H1 (cell line): ENCODE measurements at regions not wholly inside any gene's neighbourhood (a gene's known extent, or its start where the extent isn't known, plus 50 kb on each side); places are given as distances from the start of the nearest gene placed in this dataset.

ENCODE experiments used
- CTCF ChIA-PET: fragments of 300-600 bp; sonication (Branson Sonifier 250); formaldehyde crosslinking; loops from one replicate; lab custom pipeline; 2021; ENCODE audit not compliant: partially characterized antibody; lab: Charles Lee
- POLR2A ChIA-PET: fragments of 300-600 bp; sonication (Branson Sonifier 250); formaldehyde crosslinking; loops from one replicate; lab custom pipeline; 2021; ENCODE audit warnings: inconsistent platforms; ENCODE audit not compliant: partially characterized antibody; lab: Charles Lee
- DNase-seq, 2 experiments: peaks; one replicate each; pipeline versions ENCODE4 v3.0.0 to v3.0.0-alpha.2; 2010 to 2022; ENCODE audit warnings: low spot score in 2 of 2, low read depth in 1 of 2, mixed read lengths in 1 of 2
- FAIRE-seq: peaks from 2 replicates; lab custom pipeline; 2011; peaks lifted over from hg19 to GRCh38; lab: Jason Lieb, UNC
- H2AFZ ChIP-seq: 2 replicates; pipeline ENCODE4 v1.8.1; 2012; ENCODE audit warnings: low read length, inconsistent platforms
- H2AK5ac ChIP-seq: 2 replicates; pipeline ENCODE4 v1.6.1; 2013; ENCODE audit warnings: low read depth, low read length
- H2BK120ac ChIP-seq: replicated peaks from 2 replicates; pipeline ENCODE3; 2013; ENCODE audit warnings: low read depth, low read length, inconsistent platforms
- H2BK12ac ChIP-seq: 2 replicates; pipeline ENCODE4 v1.6.1; 2013; ENCODE audit warnings: low read depth, low read length
- H2BK15ac ChIP-seq: 2 replicates; pipeline ENCODE4 v1.6.1; 2013; ENCODE audit warnings: low read length
- H2BK20ac ChIP-seq: 2 replicates; pipeline ENCODE4 v1.6.1; 2013; ENCODE audit warnings: low read length
- H2BK5ac ChIP-seq: 2 replicates; pipeline ENCODE4 v1.6.1; 2013; ENCODE audit warnings: low read depth, low read length
- H3K14ac ChIP-seq: 2 replicates; pipeline ENCODE4 v1.6.1; 2013; ENCODE audit warnings: inconsistent platforms; ENCODE audit not compliant: insufficient read length
- H3K18ac ChIP-seq: 2 replicates; pipeline ENCODE4 v1.6.1; 2013; ENCODE audit warnings: low read length; ENCODE audit errors: extremely low read depth
- H3K23ac ChIP-seq: 2 replicates; pipeline ENCODE4 v1.6.1; 2013; ENCODE audit warnings: inconsistent platforms; ENCODE audit not compliant: insufficient read length
- H3K23me2 ChIP-seq: 2 replicates; pipeline ENCODE4 v1.6.1; 2013; ENCODE audit warnings: low read depth, low read length
- H3K27ac ChIP-seq: 2 replicates; pipeline ENCODE4 v1.6.1; 2011; ENCODE audit warnings: low read depth, low read length, inconsistent platforms
- H3K27me3 ChIP-seq, 4 experiments: replicated peaks in 1 of 4; 1 replicate in 1 of 4; 2 replicates in 3 of 4; pipeline versions ENCODE4 v1.6.1 to v1.8.1; 2011 to 2013; ENCODE audit warnings: low read length in 3 of 4, mild to moderate bottlenecking in 3 of 4, inconsistent platforms in 2 of 4, mixed read lengths in 2 of 4, moderate library complexity in 1 of 4; ENCODE audit not compliant: control insufficient read depth in 3 of 4, insufficient read depth in 3 of 4; ENCODE audit errors: extremely low read depth in 1 of 4
- H3K36me3 ChIP-seq, 4 experiments: 2 replicates each; pipeline versions ENCODE4 v1.6.1 to v1.8.1; 2011 to 2013; ENCODE audit warnings: mild to moderate bottlenecking in 4 of 4, low read length in 3 of 4, moderate library complexity in 2 of 4, control low read depth in 1 of 4, inconsistent platforms in 1 of 4; ENCODE audit not compliant: insufficient read depth in 4 of 4, control insufficient read depth in 2 of 4
- H3K4ac ChIP-seq: replicated peaks from 2 replicates; pipeline ENCODE3; 2013; ENCODE audit warnings: low read length, low read depth, mixed read lengths, inconsistent platforms; ENCODE audit not compliant: insufficient read length
- H3K4me1 ChIP-seq, 4 experiments: replicated peaks in 1 of 4; 1 replicate in 1 of 4; 2 replicates in 3 of 4; pipeline versions ENCODE4 v1.6.1 to v1.8.1; 2011 to 2013; ENCODE audit warnings: low read length in 3 of 4, inconsistent platforms in 2 of 4, mixed read lengths in 1 of 4; ENCODE audit not compliant: insufficient read depth in 4 of 4, control insufficient read depth in 3 of 4
- H3K4me2 ChIP-seq, 2 experiments: 2 replicates each; pipeline versions ENCODE4 v1.6.1 to v1.8.1; 2011 to 2013; ENCODE audit warnings: low read depth in 2 of 2, low read length in 2 of 2, control low read depth in 1 of 2, inconsistent platforms in 1 of 2, mild to moderate bottlenecking in 1 of 2; ENCODE audit not compliant: insufficient read depth in 1 of 2
- H3K4me3 ChIP-seq, 4 experiments: fragments of 200-600, 300-600 bp in 1 of 4; sonication (generic), shearing (Covaris generic), sonication (Bioruptor Twin) in 1 of 4; 2 replicates each; pipeline versions ENCODE4 v1.5.1 to v1.8.1; 2011 to 2016; ENCODE audit warnings: low read length in 4 of 4, low read depth in 3 of 4, control low read depth in 2 of 4, inconsistent platforms in 2 of 4, mild to moderate bottlenecking in 2 of 4, mixed read lengths in 1 of 4, moderate library complexity in 1 of 4; ENCODE audit not compliant: insufficient read depth in 2 of 4; ENCODE audit errors: extremely low read depth in 1 of 4
- H3K56ac ChIP-seq: replicated peaks from 2 replicates; pipeline ENCODE3; 2013; ENCODE audit warnings: low read depth, mild to moderate bottlenecking, mixed read lengths, low read length, inconsistent platforms; ENCODE audit not compliant: insufficient read length
- H3K79me1 ChIP-seq: 2 replicates; pipeline ENCODE4 v1.6.1; 2013; ENCODE audit warnings: low read depth, low read length, control low read depth
- H3K79me2 ChIP-seq, 2 experiments: 2 replicates each; pipeline versions ENCODE4 v1.6.1 to v1.8.1; 2012 to 2013; ENCODE audit warnings: low read length in 2 of 2, mild to moderate bottlenecking in 2 of 2, inconsistent platforms in 1 of 2; ENCODE audit not compliant: insufficient read depth in 2 of 2, control insufficient read depth in 1 of 2
- H3K9ac ChIP-seq, 4 experiments: replicated peaks in 1 of 4; 1 replicate in 1 of 4; 2 replicates in 3 of 4; pipeline versions ENCODE4 v1.6.1 to v1.8.1; 2011 to 2013; ENCODE audit warnings: low read depth in 3 of 4, low read length in 3 of 4, control low read depth in 2 of 4, mild to moderate bottlenecking in 2 of 4, moderate library complexity in 2 of 4, inconsistent platforms in 1 of 4; ENCODE audit errors: extremely low read depth in 1 of 4
- H3K9me3 ChIP-seq, 2 experiments: 2 replicates each; pipeline versions ENCODE4 v1.6.1 to v1.8.1; 2012 to 2013; ENCODE audit warnings: mild to moderate bottlenecking in 2 of 2, moderate library complexity in 2 of 2, control low read depth in 1 of 2, inconsistent platforms in 1 of 2, low read depth in 1 of 2, low read length in 1 of 2, mixed read lengths in 1 of 2; ENCODE audit not compliant: insufficient read depth in 2 of 2
- H4K20me1 ChIP-seq, 2 experiments: replicated peaks in 1 of 2; 2 replicates each; pipeline versions ENCODE3 to v1.8.1; 2011 to 2013; ENCODE audit warnings: inconsistent platforms in 2 of 2, low read length in 2 of 2, mild to moderate bottlenecking in 1 of 2; ENCODE audit not compliant: insufficient read depth in 2 of 2, control insufficient read depth in 1 of 2
- H4K5ac ChIP-seq: 2 replicates; pipeline ENCODE4 v1.6.1; 2013; ENCODE audit warnings: low read length, low read depth, mixed read lengths, inconsistent platforms; ENCODE audit not compliant: insufficient read length
- H4K8ac ChIP-seq: 2 replicates; pipeline ENCODE4 v1.8.0; 2013; ENCODE audit warnings: mild to moderate bottlenecking, moderate library complexity, low read length, inconsistent platforms; ENCODE audit not compliant: insufficient read depth; ENCODE audit errors: extremely low read depth
- H4K91ac ChIP-seq: replicated peaks from 2 replicates; pipeline ENCODE3; 2013; ENCODE audit warnings: low read length, mixed read lengths, inconsistent platforms; ENCODE audit not compliant: insufficient read length
- CBX8 ChIP-seq: fragments of 300-800, 300-1000 bp; sonication (generic); IDR thresholded peaks from 2 replicates; pipeline ENCODE4 v1.7.1; 2016; ENCODE audit warnings: low read depth, low read length, borderline replicate concordance
- CHD2 ChIP-seq: IDR thresholded peaks from 2 replicates; pipeline ENCODE4 v1.6.1; 2012; ENCODE audit warnings: low read length, improper control_type of control experiment
- EZH2 ChIP-seq: fragments of 200-600 bp; sonication (generic); IDR thresholded peaks from 2 replicates; pipeline ENCODE4 v1.7.1; 2012; ENCODE audit warnings: low read depth, mild to moderate bottlenecking, moderate library complexity, low read length, inconsistent platforms; ENCODE audit not compliant: severe bottlenecking
- GTF2F1 ChIP-seq: IDR thresholded peaks from 2 replicates; pipeline ENCODE4 v1.6.1; 2012; ENCODE audit warnings: low read depth, low read length, improper control_type of control experiment, borderline replicate concordance
- HDAC2 ChIP-seq, 2 experiments: fragments of 300-600 bp in 1 of 2; sonication (generic) in 1 of 2; IDR thresholded peaks; 2 replicates each; pipeline ENCODE4 v1.6.1; 2011 to 2012; ENCODE audit warnings: low read depth in 2 of 2, low read length in 2 of 2, mild to moderate bottlenecking in 2 of 2, moderate library complexity in 2 of 2, borderline replicate concordance in 1 of 2, inconsistent platforms in 1 of 2
- HDAC6 ChIP-seq: IDR thresholded peaks from one replicate; pipeline ENCODE4 v1.7.1; 2012; ENCODE audit warnings: low read depth, mild to moderate bottlenecking, inconsistent platforms, low read length, moderate library complexity
- KDM4A ChIP-seq: IDR thresholded peaks from one replicate; pipeline ENCODE4 v1.7.1; 2012; ENCODE audit warnings: low read depth, mild to moderate bottlenecking, moderate library complexity, low read length, inconsistent platforms; ENCODE audit not compliant: severe bottlenecking
- POLR2A ChIP-seq, 2 experiments: IDR thresholded peaks; 1 replicate in 1 of 2; 2 replicates in 1 of 2; pipeline ENCODE4 v1.6.1; 2011; ENCODE audit warnings: low read depth in 2 of 2, low read length in 2 of 2, mild to moderate bottlenecking in 2 of 2; ENCODE audit errors: control extremely low read depth in 1 of 2
- SIRT6 ChIP-seq: IDR thresholded peaks from one replicate; pipeline ENCODE4 v1.7.1; 2012; ENCODE audit warnings: low read length, inconsistent platforms
- SIX5 ChIP-seq: IDR thresholded peaks from 2 replicates; pipeline ENCODE4 v1.6.1; 2011; ENCODE audit warnings: mild to moderate bottlenecking, low read depth, low read length
- TAF1 ChIP-seq: IDR thresholded peaks from 2 replicates; pipeline ENCODE4 v1.6.1; 2011; ENCODE audit warnings: mild to moderate bottlenecking, low read depth, low read length
- TEAD4 ChIP-seq: IDR thresholded peaks from 2 replicates; pipeline ENCODE4 v1.6.1; 2012; ENCODE audit warnings: low read depth, low read length, inconsistent platforms, mixed read lengths
- YY1 ChIP-seq: IDR thresholded peaks from 2 replicates; pipeline ENCODE4 v1.6.1; 2011; ENCODE audit warnings: low read depth, mild to moderate bottlenecking, low read length
- WGBS, 2 experiments: shearing (Covaris generic) in 1 of 2; methylation state at CpG; one replicate each; pipeline versions ENCODE4 v1.1.6 to v1.1.7; 2013 to 2015; ENCODE audit warnings: low lambda C conversion rate in 2 of 2, mixed read lengths in 2 of 2, inconsistent platforms in 1 of 2, low coverage in 1 of 2, missing lambda C conversion rate in 1 of 2; ENCODE audit not compliant: insufficient replicate concordance in 2 of 2, insufficient coverage in 1 of 2, insufficient read length in 1 of 2; ENCODE audit errors: extremely low coverage in 1 of 2, missing lambda C conversion rate in 1 of 2; 5-methylcytosine and 5-hydroxymethylcytosine counted together

- Histone ChIP-seq H4K8ac (no peak overlapping the region), H4K5ac (no peak overlapping the region), H3K14ac (no peak overlapping the region), H3K79me1 (no peaks in the 10 kb centered on the region), H2BK120ac (no peak overlapping the region), H3K27me3 (no peaks in the 10 kb centered on the region), H2BK15ac (peak overlapping the region; percentile 25; the same call in 1 of the 2 replicates), H3K9me3 (no peaks in the 10 kb centered on the region), H3K23ac (no peak overlapping the region), H2BK5ac (no peak overlapping the region), H3K36me3 (no peaks in the 10 kb centered on the region), H2BK20ac (no peak overlapping the region), H3K56ac (no peak overlapping the region), H3K4me2 (no peak overlapping the region), H3K27ac (no peak overlapping the region), H2AK5ac (no peak overlapping the region; the same call in 1 of the 2 replicates), H3K4ac (no peak overlapping the region), H3K18ac (no peak overlapping the region), H3K23me2 (no peaks in the 10 kb centered on the region), H3K4me3 (no peak overlapping the region), H3K4me1 (no peaks in the 10 kb centered on the region), H3K9ac (no peak overlapping the region), H2AFZ (no peak overlapping the region), H2BK12ac (no peak overlapping the region), H4K91ac (no peak overlapping the region), H3K79me2 (no peaks in the 10 kb centered on the region), H4K20me1 (no peaks in the 10 kb centered on the region)
- no peak for DNase-seq
- no peak for FAIRE-seq
- POLR2A ChIA-PET, result no interaction called here
- 94% methylated on average over 7 of the region's 7 CpGs; no CpG with 5 or more reads in 1 of the 2 experiments for WGBS, 2 experiments
- CTCF ChIA-PET, result interaction anchor here (0.5 kb wide), 1 partner anchor 690 kb away, joined by 3 read pairs; no protein-coding TSS in a partner anchor
- no peak for TF ChIP-seq GTF2F1
- no peak for TF ChIP-seq HDAC2 (IDR thresholded peaks at IDR 0.05; ENCODE audit: borderline replicate concordance in 1 of 2, low read depth in 2 of 2, low read length in 2 of 2)
- no peak for TF ChIP-seq SIX5
- no peak for TF ChIP-seq EZH2
- TF ChIP-seq TAF1, result no peak
- TF ChIP-seq YY1, result no peak
- TF ChIP-seq SIRT6, result no peak
- no peak for TF ChIP-seq KDM4A
- no peak for TF ChIP-seq TEAD4
- no peak for TF ChIP-seq POLR2A (IDR thresholded peaks at IDR 0.05; ENCODE audit: control extremely low read depth in 1 of 2, low read depth in 2 of 2, low read length in 2 of 2)
- no peak for TF ChIP-seq CBX8
- TF ChIP-seq HDAC6, result no peak
- TF ChIP-seq CHD2, result no peak
Measured at GRCh38 chr10:130443066-130443465, 306.9 kb downstream of the GLRX3 start.
